ENCODE measurements at regions not wholly inside any gene's neighbourhood (a gene's known extent, or its start where the extent isn't known, plus 50 kb on each side); places are given as distances from the start of the nearest gene placed in this dataset.

- Histone ChIP-seq H3K4me1 (ENCODE audit: control insufficient read depth, extremely low read depth, insufficient read depth, low read length) (no peaks in the 10 kb centered on the region), H2AFZ (ENCODE audit: low read length) (no peak overlapping the region), H3K4me2 (ENCODE audit: extremely low read depth, insufficient read depth, low read length) (no peak overlapping the region), H3K36me3 (ENCODE audit: control insufficient read depth, insufficient read depth, low read length) (no peaks in the 10 kb centered on the region), H3K27me3 (ENCODE audit: control insufficient read depth, insufficient read depth, low read length) (no peaks in the 10 kb centered on the region), H3K9me3 (ENCODE audit: control insufficient read depth, insufficient read depth, low read depth, low read length) (no peaks in the 10 kb centered on the region), H4K20me1 (ENCODE audit: control insufficient read depth, extremely low read depth, insufficient read depth, low read length) (no peaks in the 10 kb centered on the region), H3K79me2 (ENCODE audit: control insufficient read depth, insufficient read depth, low read length) (no peaks in the 10 kb centered on the region), H3K27ac (ENCODE audit: insufficient read depth, low read length) (no peak overlapping the region), H3K9ac (ENCODE audit: insufficient read depth, low read length) (no peak overlapping the region), H3K4me3 (replicated peaks in 1 of 4; ENCODE audit: control extremely low read depth in 1 of 4, insufficient read depth in 1 of 4, low read depth in 3 of 4, low read length in 4 of 4) (no peak overlapping the region)
- TF ChIP-seq EZH2 (IDR thresholded peaks at IDR 0.05; ENCODE audit: low read length, missing control alignments) (no peak), CTCF (conservative IDR thresholded peaks at IDR 0.05 in 1 of 2, IDR thresholded peaks at IDR 0.05 in 1 of 2; ENCODE audit: low read depth in 1 of 2, low read length in 2 of 2) (no peak)
- no peak for DNase-seq (ENCODE audit: low read depth in 2 of 2)
These were observed 173.5 kb downstream of the ZNF608 start for GRCh38 chr5:124572971-124573370.

- Histone ChIP-seq H3K79me2 (ENCODE audit: control insufficient read depth, insufficient read depth, low read length) (no peaks in the 10 kb centered on the region), H4K20me1 (ENCODE audit: control insufficient read depth, extremely low read depth, insufficient read depth, low read length) (no peaks in the 10 kb centered on the region), H3K27me3 (ENCODE audit: control insufficient read depth, insufficient read depth, low read length) (no peaks in the 10 kb centered on the region), H2AFZ (ENCODE audit: low read length) (peak overlapping the region; percentile 59), H3K9ac (ENCODE audit: insufficient read depth, low read length) (no peak overlapping the region), H3K27ac (ENCODE audit: insufficient read depth, low read length) (no peak overlapping the region), H3K4me3 (replicated peaks in 1 of 4; ENCODE audit: control extremely low read depth in 1 of 4, insufficient read depth in 1 of 4, low read depth in 3 of 4, low read length in 4 of 4) (no peak overlapping the region), H3K36me3 (ENCODE audit: control insufficient read depth, insufficient read depth, low read length) (no peaks in the 10 kb centered on the region), H3K4me1 (ENCODE audit: control insufficient read depth, extremely low read depth, insufficient read depth, low read length) (no peaks in the 10 kb centered on the region), H3K9me3 (ENCODE audit: control insufficient read depth, insufficient read depth, low read depth, low read length) (no peaks in the 10 kb centered on the region), H3K4me2 (ENCODE audit: extremely low read depth, insufficient read depth, low read length) (peak overlapping the region; percentile 2)
- no peak for DNase-seq (ENCODE audit: low read depth in 2 of 2)
- no peak for TF ChIP-seq CTCF (conservative IDR thresholded peaks at IDR 0.05 in 1 of 2, IDR thresholded peaks at IDR 0.05 in 1 of 2; ENCODE audit: low read depth in 1 of 2, low read length in 2 of 2)
- no peak for TF ChIP-seq EZH2 (IDR thresholded peaks at IDR 0.05; ENCODE audit: low read length, missing control alignments)
These were observed 176.0 kb downstream of the ZNF608 start for GRCh38 chr5:124570285-124571035.

- Histone ChIP-seq H3K79me2 (ENCODE audit: control insufficient read depth, insufficient read depth, low read length) (no peaks in the 10 kb centered on the region), H3K9ac (ENCODE audit: insufficient read depth, low read length) (no peak overlapping the region), H3K27ac (ENCODE audit: insufficient read depth, low read length) (no peak overlapping the region), H3K36me3 (ENCODE audit: control insufficient read depth, insufficient read depth, low read length) (no peaks in the 10 kb centered on the region), H3K27me3 (ENCODE audit: control insufficient read depth, insufficient read depth, low read length) (no peaks in the 10 kb centered on the region), H3K4me1 (ENCODE audit: control insufficient read depth, extremely low read depth, insufficient read depth, low read length) (no peaks in the 10 kb centered on the region), H3K9me3 (ENCODE audit: control insufficient read depth, insufficient read depth, low read depth, low read length) (no peaks in the 10 kb centered on the region), H2AFZ (ENCODE audit: low read length) (no peak overlapping the region), H4K20me1 (ENCODE audit: control insufficient read depth, extremely low read depth, insufficient read depth, low read length) (no peaks in the 10 kb centered on the region), H3K4me2 (ENCODE audit: extremely low read depth, insufficient read depth, low read length) (no peak overlapping the region), H3K4me3 (replicated peaks in 1 of 4; ENCODE audit: control extremely low read depth in 1 of 4, insufficient read depth in 1 of 4, low read depth in 3 of 4, low read length in 4 of 4) (no peak overlapping the region)
- DNase-seq (ENCODE audit: low read depth in 2 of 2), result no peak
- TF ChIP-seq CTCF (conservative IDR thresholded peaks at IDR 0.05 in 1 of 2, IDR thresholded peaks at IDR 0.05 in 1 of 2; ENCODE audit: low read depth in 1 of 2, low read length in 2 of 2) (no peak), EZH2 (IDR thresholded peaks at IDR 0.05; ENCODE audit: low read length, missing control alignments) (no peak)
These were observed 179.5 kb downstream of the ZNF608 start for GRCh38 chr5:124566875-124567450.

Data from fibroblast of lung (primary cell).